Esophagus squamous epithelium (tissue), 5 donors: ENCODE measurements at regions not wholly inside any gene's neighbourhood (a gene's known extent, or its start where the extent isn't known, plus 50 kb on each side); places are given as distances from the start of the nearest gene placed in this dataset.

Source experiments
- DNase-seq: peaks from one replicate; lab custom pipeline; 2025; lab: John Stamatoyannopoulos, UW
- H3K27ac ChIP-seq, 4 donors: fragments of 200-600 bp; sonication (generic); one replicate each; pipeline ENCODE4 v1.5.1; 2016 to 2019; ENCODE audit warnings: mild to moderate bottlenecking in 1 of 4
- H3K27me3 ChIP-seq, 4 donors: fragments of 200-600 bp; sonication (generic); 1 replicate in 3 of 4; 2 replicates in 1 of 4; pipeline versions ENCODE4 v1.5.1 to v1.6.0; 2017 to 2021; ENCODE audit warnings: antibody characterized with exemption in 1 of 4
- H3K36me3 ChIP-seq, 3 donors: fragments of 200-600 bp; sonication (generic); one replicate each; pipeline ENCODE4 v1.5.1; 2016 to 2019
- H3K4me1 ChIP-seq, 3 donors: fragments of 200-600 bp; sonication (generic); one replicate each; pipeline ENCODE4 v1.5.1; 2017 to 2019
- H3K4me3 ChIP-seq, 4 donors: fragments of 200-600 bp; sonication (generic); 1 replicate in 3 of 4; 2 replicates in 1 of 4; pipeline ENCODE4 v1.5.1; 2016 to 2019; ENCODE audit warnings: mild to moderate bottlenecking in 2 of 4, moderate library complexity in 1 of 4
- H3K9me3 ChIP-seq, 3 donors: fragments of 200-600 bp; sonication (generic); one replicate each; pipeline ENCODE4 v1.5.1; 2016 to 2019
- POLR2A ChIP-seq, 4 donors: fragments of 450-650 bp; IDR thresholded peaks; one replicate each; pipeline ENCODE4 v1.6.1; 2017; ENCODE audit warnings: antibody characterized with exemption in 4 of 4, mild to moderate bottlenecking in 4 of 4, moderate library complexity in 3 of 4
- WGBS, 2 donors: methylation state at CpG; one replicate each; pipeline ENCODE4 v1.1.5; 2018; 5-methylcytosine and 5-hydroxymethylcytosine counted together
- intact Hi-C: fragments of 100-400 bp; cut with DNase I; formaldehyde crosslinking; loops from one replicate; pipeline ENCODE4 v1.15.0; 2022
- TF ChIP-seq, protein P1 (sequence below), 6 experiments: fragments of 450-650 bp in 4 of 6; fragments of 200-600 bp in 2 of 6; sonication (generic) in 2 of 6; IDR thresholded peaks; one replicate each; pipeline ENCODE4 v1.5.1; 2016 to 2019; ENCODE audit warnings: antibody characterized with exemption in 6 of 6, mild to moderate bottlenecking in 4 of 6, moderate library complexity in 4 of 6
- donor health status: DM: yes; HTN: yes; CAD: no.

- H3K4me1 ChIP-seq, result no peaks in the 10 kb centered on the region
- TF ChIP-seq, protein P1, sequence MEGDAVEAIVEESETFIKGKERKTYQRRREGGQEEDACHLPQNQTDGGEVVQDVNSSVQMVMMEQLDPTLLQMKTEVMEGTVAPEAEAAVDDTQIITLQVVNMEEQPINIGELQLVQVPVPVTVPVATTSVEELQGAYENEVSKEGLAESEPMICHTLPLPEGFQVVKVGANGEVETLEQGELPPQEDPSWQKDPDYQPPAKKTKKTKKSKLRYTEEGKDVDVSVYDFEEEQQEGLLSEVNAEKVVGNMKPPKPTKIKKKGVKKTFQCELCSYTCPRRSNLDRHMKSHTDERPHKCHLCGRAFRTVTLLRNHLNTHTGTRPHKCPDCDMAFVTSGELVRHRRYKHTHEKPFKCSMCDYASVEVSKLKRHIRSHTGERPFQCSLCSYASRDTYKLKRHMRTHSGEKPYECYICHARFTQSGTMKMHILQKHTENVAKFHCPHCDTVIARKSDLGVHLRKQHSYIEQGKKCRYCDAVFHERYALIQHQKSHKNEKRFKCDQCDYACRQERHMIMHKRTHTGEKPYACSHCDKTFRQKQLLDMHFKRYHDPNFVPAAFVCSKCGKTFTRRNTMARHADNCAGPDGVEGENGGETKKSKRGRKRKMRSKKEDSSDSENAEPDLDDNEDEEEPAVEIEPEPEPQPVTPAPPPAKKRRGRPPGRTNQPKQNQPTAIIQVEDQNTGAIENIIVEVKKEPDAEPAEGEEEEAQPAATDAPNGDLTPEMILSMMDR (IDR thresholded peaks at IDR 0.05), result no peak
- TF ChIP-seq POLR2A (IDR thresholded peaks at IDR 0.05), result no peak
- H3K4me3 ChIP-seq, result no peak overlapping the region
- intact Hi-C loops, result no loop called here
- H3K27ac ChIP-seq, result no peak overlapping the region
- no peaks in the 10 kb centered on the region for H3K9me3 ChIP-seq
- WGBS, 2 donors, result 61 to 69% methylated on average over 2 of the region's 2 CpGs
- no peaks in the 10 kb centered on the region for H3K36me3 ChIP-seq
- DNase-seq, result no peak
- no peaks in the 10 kb centered on the region for H3K27me3 ChIP-seq
Measured at GRCh38 chrX:20479048-20479447, 212.3 kb upstream of the RPS6KA3 start.

- WGBS, 2 donors, result 69 to 77% methylated on average over 4 to 8 of the region's 8 CpGs
- no peak overlapping the region for H3K4me3 ChIP-seq
- TF ChIP-seq POLR2A (IDR thresholded peaks at IDR 0.05), result no peak
- TF ChIP-seq, protein P1 (IDR thresholded peaks at IDR 0.05), result no peak
- DNase-seq, result no peak
- intact Hi-C loops, result no loop called here
- no peaks in the 10 kb centered on the region for H3K36me3 ChIP-seq
- no peaks in the 10 kb centered on the region for H3K27me3 ChIP-seq
- H3K27ac ChIP-seq, result no peak overlapping the region
- no peaks in the 10 kb centered on the region for H3K4me1 ChIP-seq
- no peaks in the 10 kb centered on the region for H3K9me3 ChIP-seq
Measured at GRCh38 chrX:20477836-20478524, 211.3 kb upstream of the RPS6KA3 start.

GRCh38 chrX:20477219-20477618 lies 210.5 kb upstream of the RPS6KA3 start:
- no peak overlapping the region for H3K27ac ChIP-seq
- H3K27me3 ChIP-seq, result no peaks in the 10 kb centered on the region
- no peaks in the 10 kb centered on the region for H3K9me3 ChIP-seq
- H3K4me3 ChIP-seq, result no peak overlapping the region
- H3K36me3 ChIP-seq, result no peaks in the 10 kb centered on the region
- WGBS, 2 donors, result 61 to 68% methylated on average over 3 of the region's 3 CpGs
- DNase-seq, result no peak
- TF ChIP-seq, protein P1 (IDR thresholded peaks at IDR 0.05), result no peak
- no peak for TF ChIP-seq POLR2A (IDR thresholded peaks at IDR 0.05)
- intact Hi-C loops, result no loop called here
- no peaks in the 10 kb centered on the region for H3K4me1 ChIP-seq

GRCh38 chrX:20472620-20473258 lies 206.0 kb upstream of the RPS6KA3 start:
- Histone ChIP-seq H3K27me3 (no peaks in the 10 kb centered on the region), H3K36me3 (no peaks in the 10 kb centered on the region), H3K4me1 (no peaks in the 10 kb centered on the region), H3K4me3 (no peak overlapping the region), H3K27ac (no peak overlapping the region), H3K9me3 (no peaks in the 10 kb centered on the region)
- DNase-seq, result no peak
- intact Hi-C loops, result no loop called here
- WGBS, 2 donors, result 88 to 89% methylated on average over 4 of the region's 4 CpGs
- TF ChIP-seq, protein P1 (IDR thresholded peaks at IDR 0.05), result no peak
- TF ChIP-seq POLR2A (IDR thresholded peaks at IDR 0.05), result no peak

GRCh38 chrX:20472148-20472547 lies 205.4 kb upstream of the RPS6KA3 start:
- TF ChIP-seq POLR2A (IDR thresholded peaks at IDR 0.05), result no peak
- TF ChIP-seq, protein P1 (IDR thresholded peaks at IDR 0.05), result no peak
- H3K9me3 ChIP-seq, result no peaks in the 10 kb centered on the region
- DNase-seq, result no peak
- WGBS, 2 donors, result 40 to 52% methylated on average over 1 of the region's 1 CpG
- intact Hi-C loops, result no loop called here
- H3K36me3 ChIP-seq, result no peaks in the 10 kb centered on the region
- no peaks in the 10 kb centered on the region for H3K4me1 ChIP-seq
- H3K4me3 ChIP-seq, result no peak overlapping the region
- no peaks in the 10 kb centered on the region for H3K27me3 ChIP-seq
- H3K27ac ChIP-seq, result no peak overlapping the region
